ENCODE measurements at regions not wholly inside any gene's neighbourhood (a gene's known extent, or its start where the extent isn't known, plus 50 kb on each side); places are given as distances from the start of the nearest gene placed in this dataset.

DNA sequence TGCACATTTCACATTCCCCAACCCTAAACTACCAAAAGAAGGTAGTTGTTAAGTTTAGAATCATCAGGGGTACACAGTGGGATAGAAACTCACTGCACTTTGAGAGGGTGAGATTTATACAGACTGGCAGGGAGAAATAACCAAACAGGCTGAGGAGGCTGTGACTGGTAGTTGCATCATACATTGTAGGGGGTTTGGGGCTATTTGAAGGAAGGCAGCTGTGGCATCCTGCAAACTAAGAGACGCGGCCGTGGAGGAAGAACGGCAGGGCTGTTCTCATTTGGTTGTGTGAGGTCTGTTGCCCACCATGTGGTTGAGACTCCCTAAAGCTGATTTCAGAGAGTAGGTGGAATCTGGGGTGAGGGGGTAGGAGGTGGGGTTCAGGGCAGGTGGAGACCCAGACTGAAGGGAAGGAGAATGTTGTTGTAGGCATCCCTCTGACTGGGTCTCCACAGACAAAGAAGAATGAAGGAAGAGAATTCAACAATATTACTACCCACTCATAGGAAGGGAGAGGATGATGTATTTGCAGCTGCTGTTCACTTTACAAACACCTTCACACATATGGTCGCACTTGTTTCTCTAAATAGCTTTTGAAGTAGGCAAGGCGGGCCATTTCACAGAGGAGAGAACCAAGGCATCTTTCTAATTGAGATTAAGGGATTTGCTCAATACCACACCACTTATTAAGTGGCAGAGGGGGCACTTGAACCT is 170.9 kb upstream of the SIX2 start:
- no peak for DNase-seq (ENCODE audit: low read depth)
- no peaks in the 10 kb centered on the region for H3K36me3 ChIP-seq (ENCODE audit: control insufficient read depth, insufficient read depth, low read length)
- no peak overlapping the region for H3K4me3 ChIP-seq (ENCODE audit: low read depth, low read length)
- TF ChIP-seq, protein P1, sequence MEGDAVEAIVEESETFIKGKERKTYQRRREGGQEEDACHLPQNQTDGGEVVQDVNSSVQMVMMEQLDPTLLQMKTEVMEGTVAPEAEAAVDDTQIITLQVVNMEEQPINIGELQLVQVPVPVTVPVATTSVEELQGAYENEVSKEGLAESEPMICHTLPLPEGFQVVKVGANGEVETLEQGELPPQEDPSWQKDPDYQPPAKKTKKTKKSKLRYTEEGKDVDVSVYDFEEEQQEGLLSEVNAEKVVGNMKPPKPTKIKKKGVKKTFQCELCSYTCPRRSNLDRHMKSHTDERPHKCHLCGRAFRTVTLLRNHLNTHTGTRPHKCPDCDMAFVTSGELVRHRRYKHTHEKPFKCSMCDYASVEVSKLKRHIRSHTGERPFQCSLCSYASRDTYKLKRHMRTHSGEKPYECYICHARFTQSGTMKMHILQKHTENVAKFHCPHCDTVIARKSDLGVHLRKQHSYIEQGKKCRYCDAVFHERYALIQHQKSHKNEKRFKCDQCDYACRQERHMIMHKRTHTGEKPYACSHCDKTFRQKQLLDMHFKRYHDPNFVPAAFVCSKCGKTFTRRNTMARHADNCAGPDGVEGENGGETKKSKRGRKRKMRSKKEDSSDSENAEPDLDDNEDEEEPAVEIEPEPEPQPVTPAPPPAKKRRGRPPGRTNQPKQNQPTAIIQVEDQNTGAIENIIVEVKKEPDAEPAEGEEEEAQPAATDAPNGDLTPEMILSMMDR (IDR thresholded peaks at IDR 0.05; ENCODE audit: insufficient read depth, low read length, poor library complexity, severe bottlenecking): no peak
- no peaks in the 10 kb centered on the region for H3K27me3 ChIP-seq (ENCODE audit: control insufficient read depth, insufficient read depth, low read length)

DNA sequence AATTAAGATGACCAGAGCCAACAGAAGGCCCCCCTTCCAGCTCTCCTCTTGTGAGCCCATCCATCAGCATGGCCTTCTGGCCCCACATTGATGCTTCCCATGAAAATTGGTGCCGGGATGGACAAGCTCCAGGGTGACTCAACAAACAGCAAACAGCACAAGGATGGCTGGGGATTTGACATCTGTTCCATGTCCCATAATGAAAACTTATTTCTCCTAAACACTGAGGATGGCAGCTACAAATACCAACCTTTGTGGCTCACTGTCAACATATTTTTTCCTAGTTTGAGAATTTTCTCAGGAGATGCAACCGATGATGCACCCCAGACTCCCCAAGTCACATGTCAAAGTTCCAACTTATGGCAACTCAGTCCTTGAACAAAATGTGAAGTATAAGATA is 169.6 kb upstream of the SIX2 start:
- H3K4me3 ChIP-seq (ENCODE audit: low read depth, low read length): no peak overlapping the region
- no peak for DNase-seq (ENCODE audit: low read depth)
- TF ChIP-seq, protein P1 (IDR thresholded peaks at IDR 0.05; ENCODE audit: insufficient read depth, low read length, poor library complexity, severe bottlenecking): no peak
- no peaks in the 10 kb centered on the region for H3K36me3 ChIP-seq (ENCODE audit: control insufficient read depth, insufficient read depth, low read length)
- H3K27me3 ChIP-seq (ENCODE audit: control insufficient read depth, insufficient read depth, low read length): no peaks in the 10 kb centered on the region

DNA sequence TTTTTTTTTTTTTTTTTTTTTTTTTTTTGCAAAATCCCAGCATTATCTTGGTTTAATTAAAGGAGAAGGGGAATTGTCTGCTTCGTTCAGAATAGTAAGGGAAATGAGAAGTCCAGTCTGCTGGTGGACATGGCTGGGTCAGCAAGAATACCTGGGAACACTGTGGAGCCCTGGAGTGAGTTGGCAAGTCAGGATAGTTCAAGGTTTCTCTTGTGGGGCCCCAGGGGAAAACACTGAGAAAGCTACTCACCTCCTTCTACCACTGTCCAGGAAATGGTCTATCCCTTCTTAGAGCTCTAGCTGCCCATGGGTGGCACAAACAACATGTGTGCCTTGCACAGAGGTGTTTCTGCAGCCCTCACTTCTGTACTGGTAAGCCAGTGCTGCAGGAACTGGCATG is 169.1 kb upstream of the SIX2 start:
- Histone ChIP-seq H3K4me3 (ENCODE audit: low read depth, low read length) (no peak overlapping the region), H3K36me3 (ENCODE audit: control insufficient read depth, insufficient read depth, low read length) (no peaks in the 10 kb centered on the region), H3K27me3 (ENCODE audit: control insufficient read depth, insufficient read depth, low read length) (no peaks in the 10 kb centered on the region)
- TF ChIP-seq, protein P1 (IDR thresholded peaks at IDR 0.05; ENCODE audit: insufficient read depth, low read length, poor library complexity, severe bottlenecking): no peak
- no peak for DNase-seq (ENCODE audit: low read depth)

DNA sequence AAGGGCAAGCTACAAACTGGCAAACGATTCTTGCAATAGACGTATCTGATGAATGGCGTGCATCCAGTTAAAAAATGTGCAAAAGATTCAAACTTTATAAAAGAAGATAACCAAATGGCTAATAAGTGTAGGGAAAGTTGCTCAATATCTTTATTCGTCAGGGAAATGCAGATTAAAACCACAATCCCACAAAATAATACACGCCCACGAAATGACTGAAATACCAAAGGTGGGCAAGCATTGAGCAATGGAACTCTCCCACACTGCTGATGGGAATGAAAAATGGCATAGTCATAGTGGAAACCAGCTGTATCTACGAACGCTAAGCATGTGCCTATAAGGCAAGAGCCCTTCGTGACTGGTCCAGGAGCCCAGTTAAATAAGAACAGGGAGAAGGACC is 168.6 kb upstream of the SIX2 start:
- Histone ChIP-seq H3K27me3 (ENCODE audit: control insufficient read depth, insufficient read depth, low read length) (no peaks in the 10 kb centered on the region), H3K36me3 (ENCODE audit: control insufficient read depth, insufficient read depth, low read length) (no peaks in the 10 kb centered on the region), H3K4me3 (ENCODE audit: low read depth, low read length) (no peak overlapping the region)
- TF ChIP-seq, protein P1 (IDR thresholded peaks at IDR 0.05; ENCODE audit: insufficient read depth, low read length, poor library complexity, severe bottlenecking): no peak
- DNase-seq (ENCODE audit: low read depth): peak; percentile 87

DNA sequence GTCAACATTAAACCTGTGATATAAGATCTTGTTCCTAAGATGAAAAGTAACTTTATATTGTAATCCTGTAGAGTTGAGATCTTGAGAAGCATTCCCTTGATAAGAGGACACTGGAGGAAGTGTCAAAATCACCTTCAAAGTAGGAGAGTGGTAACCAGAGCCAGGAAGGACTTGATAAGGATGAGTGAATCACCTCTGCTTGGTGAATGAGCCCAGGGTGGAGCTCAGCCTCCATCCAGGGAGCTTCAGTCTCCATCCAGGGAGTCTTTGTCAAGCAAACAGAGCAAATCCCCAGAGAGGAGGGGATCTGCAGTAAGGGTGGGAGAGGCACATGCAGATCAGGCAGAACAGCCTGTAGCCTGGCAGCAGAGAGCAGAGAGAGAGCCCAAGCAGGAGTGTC is 167.1 kb upstream of the SIX2 start:
- no peaks in the 10 kb centered on the region for H3K36me3 ChIP-seq (ENCODE audit: control insufficient read depth, insufficient read depth, low read length)
- H3K27me3 ChIP-seq (ENCODE audit: control insufficient read depth, insufficient read depth, low read length): no peaks in the 10 kb centered on the region
- TF ChIP-seq, protein P1 (IDR thresholded peaks at IDR 0.05; ENCODE audit: insufficient read depth, low read length, poor library complexity, severe bottlenecking): no peak
- no peak for DNase-seq (ENCODE audit: low read depth)
- H3K4me3 ChIP-seq (ENCODE audit: low read depth, low read length): no peak overlapping the region

DNA sequence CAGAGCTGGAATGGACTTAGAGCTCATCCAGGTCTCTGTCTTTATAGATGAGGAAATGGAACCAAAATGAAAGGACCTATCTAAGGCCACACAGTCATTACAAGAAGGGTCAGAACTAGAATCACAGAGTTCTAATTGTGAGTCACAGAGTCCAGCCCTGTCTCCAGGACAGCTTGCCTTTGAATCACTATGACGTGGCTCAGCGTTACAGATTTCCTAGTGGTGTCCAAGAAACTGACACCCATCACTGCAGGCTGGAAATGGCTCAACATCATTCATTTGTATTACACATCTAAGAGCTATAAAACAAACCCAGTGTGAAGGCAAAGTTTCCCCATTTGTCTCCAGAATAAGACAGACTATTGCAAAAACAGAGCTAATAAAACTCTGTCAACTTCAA is 164.3 kb upstream of the SIX2 start:
- DNase-seq (ENCODE audit: low read depth): peak; percentile 92
- TF ChIP-seq, protein P1 (IDR thresholded peaks at IDR 0.05; ENCODE audit: insufficient read depth, low read length, poor library complexity, severe bottlenecking): no peak
- Histone ChIP-seq H3K36me3 (ENCODE audit: control insufficient read depth, insufficient read depth, low read length) (no peaks in the 10 kb centered on the region), H3K4me3 (ENCODE audit: low read depth, low read length) (no peak overlapping the region), H3K27me3 (ENCODE audit: control insufficient read depth, insufficient read depth, low read length) (peaks cover 24% of the 10 kb centered on the region)

Measured in kidney epithelial cell (primary cell).